ENCODE measurements at regions not wholly inside any gene's neighbourhood (a gene's known extent, or its start where the extent isn't known, plus 50 kb on each side); places are given as distances from the start of the nearest gene placed in this dataset.

DNA sequence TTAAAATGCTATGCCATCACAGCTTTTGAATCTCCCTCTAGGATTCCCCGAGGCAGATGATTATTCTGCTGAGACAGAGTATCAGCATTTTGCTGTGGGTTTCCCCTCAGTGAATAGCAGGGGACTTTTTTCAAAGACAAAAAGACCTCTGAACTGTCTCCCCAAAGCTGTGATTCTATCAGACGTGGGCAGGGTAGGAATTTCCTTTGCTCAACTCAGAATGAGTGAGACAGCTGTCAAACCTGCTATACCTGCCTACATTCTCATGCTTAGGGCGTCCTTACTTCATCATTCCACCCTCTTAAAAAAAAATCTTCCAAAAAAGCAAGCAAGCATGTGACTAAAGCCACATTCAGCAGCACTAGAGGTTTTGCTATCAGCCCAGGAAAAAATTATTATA lies 147.6 kb upstream of the FAM83B start:
- TF ChIP-seq POLR2A (IDR thresholded peaks at IDR 0.05; ENCODE audit: extremely low read depth, insufficient read length) (no peak), CTCF (IDR thresholded peaks at IDR 0.05; ENCODE audit: low read depth, low read length) (no peak), MYC (IDR thresholded peaks at IDR 0.05; ENCODE audit: low read depth, low read length) (no peak)
- TF ChIP-seq, protein P1, sequence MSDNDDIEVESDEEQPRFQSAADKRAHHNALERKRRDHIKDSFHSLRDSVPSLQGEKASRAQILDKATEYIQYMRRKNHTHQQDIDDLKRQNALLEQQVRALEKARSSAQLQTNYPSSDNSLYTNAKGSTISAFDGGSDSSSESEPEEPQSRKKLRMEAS (IDR thresholded peaks at IDR 0.05; ENCODE audit: low read depth, low read length), result no peak
- no peak overlapping the region for H3K4me3 ChIP-seq (ENCODE audit: low read depth, low read length)
- DNase-seq (ENCODE audit: low read depth), result no peak

DNA sequence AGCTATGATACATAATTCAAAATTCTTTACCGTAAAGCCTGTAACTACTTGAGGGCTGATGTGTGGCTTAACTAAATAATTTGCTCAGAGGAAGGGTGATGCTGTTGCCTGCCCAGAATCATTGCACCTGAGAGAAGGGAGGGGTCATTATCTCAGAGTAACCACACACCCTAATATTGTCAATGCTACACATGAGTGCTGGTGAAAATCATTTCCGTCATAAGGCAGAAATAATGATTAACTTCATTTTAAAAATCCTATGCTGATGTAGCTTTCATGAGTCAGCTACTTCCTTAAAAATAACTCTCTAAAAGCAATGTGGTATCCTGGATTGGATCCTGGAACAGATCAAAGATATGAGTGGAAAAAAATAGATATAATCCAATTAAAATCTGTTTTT lies 146.4 kb upstream of the FAM83B start:
- H3K4me3 ChIP-seq (ENCODE audit: low read depth, low read length), result no peak overlapping the region
- no peak for DNase-seq (ENCODE audit: low read depth)
- TF ChIP-seq, protein P1 (IDR thresholded peaks at IDR 0.05; ENCODE audit: low read depth, low read length), result no peak
- TF ChIP-seq CTCF (IDR thresholded peaks at IDR 0.05; ENCODE audit: low read depth, low read length), result no peak

DNA sequence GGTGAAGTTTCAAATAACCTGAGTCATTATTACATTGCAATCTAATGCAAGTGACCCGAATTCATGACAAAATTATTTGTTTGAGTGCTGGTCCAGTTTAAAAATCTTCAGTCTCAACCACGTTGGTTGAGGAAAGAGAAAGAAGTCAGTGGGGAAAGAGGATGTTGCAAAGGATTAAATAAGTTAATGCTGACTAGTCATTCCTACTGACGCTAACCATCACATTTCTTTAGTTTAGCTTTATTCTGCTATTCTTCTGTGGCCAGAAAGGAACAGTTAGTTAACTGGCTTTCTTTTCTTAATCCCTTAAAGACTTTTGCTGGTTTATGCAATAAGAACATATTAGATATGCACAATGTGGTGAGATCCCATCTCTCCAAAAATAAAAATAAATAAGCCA lies 143.8 kb upstream of the FAM83B start:
- no peak for DNase-seq (ENCODE audit: low read depth)
- TF ChIP-seq, protein P1 (IDR thresholded peaks at IDR 0.05; ENCODE audit: low read depth, low read length), result no peak
- TF ChIP-seq POLR2A (IDR thresholded peaks at IDR 0.05; ENCODE audit: extremely low read depth, insufficient read length), result no peak
- no peak for TF ChIP-seq MYC (IDR thresholded peaks at IDR 0.05; ENCODE audit: low read depth, low read length)
- TF ChIP-seq CTCF (IDR thresholded peaks at IDR 0.05; ENCODE audit: low read depth, low read length), result no peak
- no peak overlapping the region for H3K4me3 ChIP-seq (ENCODE audit: low read depth, low read length)

- DNase-seq (ENCODE audit: low read depth), result no peak
- no peak overlapping the region for H3K4me3 ChIP-seq (ENCODE audit: low read depth, low read length)
- no peak for TF ChIP-seq MYC (IDR thresholded peaks at IDR 0.05; ENCODE audit: low read depth, low read length)
- no peak for TF ChIP-seq POLR2A (IDR thresholded peaks at IDR 0.05; ENCODE audit: extremely low read depth, insufficient read length)
- TF ChIP-seq, protein P1 (IDR thresholded peaks at IDR 0.05; ENCODE audit: low read depth, low read length), result no peak
- no peak for TF ChIP-seq CTCF (IDR thresholded peaks at IDR 0.05; ENCODE audit: low read depth, low read length)
Measured at GRCh38 chr6:54706391-54706790, 140.2 kb upstream of the FAM83B start.

- no peak for DNase-seq (ENCODE audit: low read depth)
- H3K4me3 ChIP-seq (ENCODE audit: low read depth, low read length), result no peak overlapping the region
- TF ChIP-seq MYC (IDR thresholded peaks at IDR 0.05; ENCODE audit: low read depth, low read length) (no peak), POLR2A (IDR thresholded peaks at IDR 0.05; ENCODE audit: extremely low read depth, insufficient read length) (no peak), CTCF (IDR thresholded peaks at IDR 0.05; ENCODE audit: low read depth, low read length) (no peak)
- TF ChIP-seq, protein P1 (IDR thresholded peaks at IDR 0.05; ENCODE audit: low read depth, low read length), result no peak
Measured at GRCh38 chr6:54706844-54707605, 139.5 kb upstream of the FAM83B start.

All from NB4 (cell line).